Panc1 (cell line): ENCODE measurements at regions not wholly inside any gene's neighbourhood (a gene's known extent, or its start where the extent isn't known, plus 50 kb on each side); places are given as distances from the start of the nearest gene placed in this dataset.

ENCODE experiments used
- ATAC-seq: fragments of 200-7000 bp; cut with Tn5 transposase; 2 replicates; pipeline ENCODE4 v1.9.1; 2020; ENCODE audit warnings: mild to moderate bottlenecking, moderate library complexity
- BruUV-seq: library from RNA; stranded (reverse); fragments of 400-500 nt; replicated peaks from 2 replicates; lab custom pipeline; 2021; lab: Mats Ljungman, UMichigan
- CTCF ChIA-PET: fragments of 300-600 bp; sonication (Branson Sonifier 250); formaldehyde crosslinking; loops from one replicate; lab custom pipeline; 2022; ENCODE audit warnings: antibody characterized with exemption; lab: Charles Lee
- POLR2A ChIA-PET: fragments of 300-600 bp; sonication (Branson Sonifier 250); formaldehyde crosslinking; loops from one replicate; lab custom pipeline; 2022; ENCODE audit warnings: antibody characterized with exemption; lab: Charles Lee
- DNase-seq: peaks from one replicate; pipeline ENCODE4 v3.0.0-alpha.2; 2010; ENCODE audit warnings: low read depth, low spot score
- H3K27ac ChIP-seq: 2 replicates; pipeline ENCODE4 v1.5.1; 2011; ENCODE audit warnings: mild to moderate bottlenecking, low read length, inconsistent platforms
- H3K27me3 ChIP-seq: fragments of 200-500 bp; sonication (Bioruptor generic); 2 replicates; pipeline ENCODE4 v1.6.0; 2014; ENCODE audit warnings: low read length, inconsistent platforms; ENCODE audit not compliant: control insufficient read depth, insufficient read depth
- H3K36me3 ChIP-seq: fragments of 200-500 bp; sonication (Bioruptor generic); 2 replicates; pipeline ENCODE4 v1.5.1; 2014; ENCODE audit warnings: inconsistent platforms, mild to moderate bottlenecking, low read length, moderate library complexity; ENCODE audit not compliant: control insufficient read depth, insufficient read depth
- H3K4me1 ChIP-seq: 2 replicates; pipeline ENCODE4 v1.5.1; 2011; ENCODE audit warnings: inconsistent platforms, mild to moderate bottlenecking, low read length, moderate library complexity; ENCODE audit not compliant: control insufficient read depth, insufficient read depth
- H3K4me3 ChIP-seq, 2 experiments: 2 replicates each; pipeline ENCODE4 v1.5.1; 2011 to 2012; ENCODE audit warnings: low read depth in 2 of 2, low read length in 2 of 2, mild to moderate bottlenecking in 2 of 2, inconsistent platforms in 1 of 2, moderate library complexity in 1 of 2
- H3K9me3 ChIP-seq: fragments of 200-500 bp; sonication (Bioruptor generic); 2 replicates; pipeline ENCODE4 v1.5.1; 2014; ENCODE audit warnings: low read depth, mild to moderate bottlenecking, inconsistent platforms, low read length, moderate library complexity; ENCODE audit not compliant: control insufficient read depth, insufficient read depth
- POLR2AphosphoS5 ChIP-seq: IDR thresholded peaks from 2 replicates; pipeline ENCODE4 v1.6.1; 2012; ENCODE audit warnings: mild to moderate bottlenecking, low read depth, low read length, moderate library complexity
- SIN3A ChIP-seq: IDR thresholded peaks from 2 replicates; pipeline ENCODE4 v1.6.1; 2012; ENCODE audit warnings: low read depth, mild to moderate bottlenecking, low read length, moderate library complexity, borderline replicate concordance; ENCODE audit not compliant: insufficient read depth
- TCF7L2 ChIP-seq: IDR thresholded peaks from 2 replicates; pipeline ENCODE4 v1.6.1; 2011; ENCODE audit warnings: mild to moderate bottlenecking, low read depth, low read length, inconsistent platforms
- in situ Hi-C: cut with HindIII; loops from 2 replicates; pipeline ENCODE4 v1.10.0; 2016; ENCODE audit warnings: low sequenced_read_pairs, low pct_unique_long_range_greater_than_20kb
- intact Hi-C: fragments of 100-400 bp; cut with micrococcal nuclease; formaldehyde crosslinking; loops from one replicate; pipeline ENCODE4 v1.10.0; 2022; ENCODE audit not compliant: unreplicated experiment
- TF ChIP-seq, protein P1 (sequence below): fragments of 450-650 bp; IDR thresholded peaks from 2 replicates; pipeline ENCODE4 v1.5.1; 2017; ENCODE audit warnings: mild to moderate bottlenecking
- TF ChIP-seq, protein P2 (sequence below), 2 experiments: IDR thresholded peaks; 2 replicates each; pipeline ENCODE4 v1.6.1; 2011 to 2012; ENCODE audit warnings: low read depth in 2 of 2, control low read depth in 1 of 2, low read length in 1 of 2, mild to moderate bottlenecking in 1 of 2, moderate library complexity in 1 of 2; ENCODE audit not compliant: insufficient read depth in 1 of 2

DNA sequence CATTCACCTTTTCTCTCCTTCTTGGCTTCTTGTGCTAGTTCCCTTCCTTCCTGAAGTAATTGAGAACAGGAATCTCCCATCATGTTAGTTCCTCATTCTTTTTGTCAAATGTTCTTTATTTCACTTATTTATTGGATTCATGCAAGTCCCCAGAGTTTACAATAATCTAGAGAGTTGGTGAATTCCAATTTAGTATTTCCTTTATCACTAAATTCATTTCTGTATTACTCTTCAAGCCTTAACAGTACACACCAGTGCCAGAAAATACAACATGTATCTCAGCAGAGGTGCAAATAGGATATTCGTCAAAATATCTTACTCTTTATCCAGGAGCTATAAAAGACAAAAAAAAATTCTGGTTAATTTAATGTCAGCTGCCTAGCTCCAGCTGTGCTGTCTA lies 121.9 kb upstream of the SETBP1 start:
- ChIA-PET CTCF (interaction anchor here (0.6 kb wide), 1 partner anchor 1854 kb away, joined by 3 read pairs; no protein-coding TSS in a partner anchor), POLR2A (interaction anchor here (0.6 kb wide), 1 partner anchor 71 kb away, joined by 3 read pairs; no protein-coding TSS in a partner anchor)
- no peak for DNase-seq
- intact Hi-C loops = no loop called here
- TF ChIP-seq, protein P1, sequence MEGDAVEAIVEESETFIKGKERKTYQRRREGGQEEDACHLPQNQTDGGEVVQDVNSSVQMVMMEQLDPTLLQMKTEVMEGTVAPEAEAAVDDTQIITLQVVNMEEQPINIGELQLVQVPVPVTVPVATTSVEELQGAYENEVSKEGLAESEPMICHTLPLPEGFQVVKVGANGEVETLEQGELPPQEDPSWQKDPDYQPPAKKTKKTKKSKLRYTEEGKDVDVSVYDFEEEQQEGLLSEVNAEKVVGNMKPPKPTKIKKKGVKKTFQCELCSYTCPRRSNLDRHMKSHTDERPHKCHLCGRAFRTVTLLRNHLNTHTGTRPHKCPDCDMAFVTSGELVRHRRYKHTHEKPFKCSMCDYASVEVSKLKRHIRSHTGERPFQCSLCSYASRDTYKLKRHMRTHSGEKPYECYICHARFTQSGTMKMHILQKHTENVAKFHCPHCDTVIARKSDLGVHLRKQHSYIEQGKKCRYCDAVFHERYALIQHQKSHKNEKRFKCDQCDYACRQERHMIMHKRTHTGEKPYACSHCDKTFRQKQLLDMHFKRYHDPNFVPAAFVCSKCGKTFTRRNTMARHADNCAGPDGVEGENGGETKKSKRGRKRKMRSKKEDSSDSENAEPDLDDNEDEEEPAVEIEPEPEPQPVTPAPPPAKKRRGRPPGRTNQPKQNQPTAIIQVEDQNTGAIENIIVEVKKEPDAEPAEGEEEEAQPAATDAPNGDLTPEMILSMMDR = no peak
- no peak for TF ChIP-seq POLR2AphosphoS5
- TF ChIP-seq, protein P2, sequence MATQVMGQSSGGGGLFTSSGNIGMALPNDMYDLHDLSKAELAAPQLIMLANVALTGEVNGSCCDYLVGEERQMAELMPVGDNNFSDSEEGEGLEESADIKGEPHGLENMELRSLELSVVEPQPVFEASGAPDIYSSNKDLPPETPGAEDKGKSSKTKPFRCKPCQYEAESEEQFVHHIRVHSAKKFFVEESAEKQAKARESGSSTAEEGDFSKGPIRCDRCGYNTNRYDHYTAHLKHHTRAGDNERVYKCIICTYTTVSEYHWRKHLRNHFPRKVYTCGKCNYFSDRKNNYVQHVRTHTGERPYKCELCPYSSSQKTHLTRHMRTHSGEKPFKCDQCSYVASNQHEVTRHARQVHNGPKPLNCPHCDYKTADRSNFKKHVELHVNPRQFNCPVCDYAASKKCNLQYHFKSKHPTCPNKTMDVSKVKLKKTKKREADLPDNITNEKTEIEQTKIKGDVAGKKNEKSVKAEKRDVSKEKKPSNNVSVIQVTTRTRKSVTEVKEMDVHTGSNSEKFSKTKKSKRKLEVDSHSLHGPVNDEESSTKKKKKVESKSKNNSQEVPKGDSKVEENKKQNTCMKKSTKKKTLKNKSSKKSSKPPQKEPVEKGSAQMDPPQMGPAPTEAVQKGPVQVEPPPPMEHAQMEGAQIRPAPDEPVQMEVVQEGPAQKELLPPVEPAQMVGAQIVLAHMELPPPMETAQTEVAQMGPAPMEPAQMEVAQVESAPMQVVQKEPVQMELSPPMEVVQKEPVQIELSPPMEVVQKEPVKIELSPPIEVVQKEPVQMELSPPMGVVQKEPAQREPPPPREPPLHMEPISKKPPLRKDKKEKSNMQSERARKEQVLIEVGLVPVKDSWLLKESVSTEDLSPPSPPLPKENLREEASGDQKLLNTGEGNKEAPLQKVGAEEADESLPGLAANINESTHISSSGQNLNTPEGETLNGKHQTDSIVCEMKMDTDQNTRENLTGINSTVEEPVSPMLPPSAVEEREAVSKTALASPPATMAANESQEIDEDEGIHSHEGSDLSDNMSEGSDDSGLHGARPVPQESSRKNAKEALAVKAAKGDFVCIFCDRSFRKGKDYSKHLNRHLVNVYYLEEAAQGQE (IDR thresholded peaks at IDR 0.05; ENCODE audit: insufficient read depth in 1 of 2, low read depth in 2 of 2, low read length in 1 of 2) = no peak
- H3K9me3 ChIP-seq = no peaks in the 10 kb centered on the region
- in situ Hi-C loops = no loop called here
- H3K36me3 ChIP-seq = no peaks in the 10 kb centered on the region
- BruUV-seq = no TSS peak
- H3K27ac ChIP-seq = no peak overlapping the region
- H3K27me3 ChIP-seq = no peaks in the 10 kb centered on the region
- H3K4me3 ChIP-seq = no peak overlapping the region
- no peaks in the 10 kb centered on the region for H3K4me1 ChIP-seq
- ATAC-seq = no peak

DNA sequence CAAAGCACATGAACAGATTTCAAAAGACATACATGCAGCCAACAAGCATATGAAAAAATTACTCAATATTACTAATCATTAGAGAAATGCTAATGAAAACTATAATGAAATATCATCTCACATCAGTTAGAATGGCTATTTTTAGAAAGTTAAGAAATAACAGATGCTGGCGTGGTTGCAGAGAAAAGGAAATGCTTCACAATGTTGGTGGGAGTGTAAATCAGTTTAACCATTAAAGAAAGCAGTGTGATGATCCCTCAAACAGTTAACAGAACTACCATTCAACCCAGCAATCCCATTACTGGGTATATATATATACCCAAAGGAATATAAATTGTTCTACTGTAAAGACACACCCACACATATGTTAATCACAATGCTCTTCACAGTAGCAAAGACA lies 117.7 kb upstream of the SETBP1 start:
- BruUV-seq = no TSS peak
- DNase-seq (no peak), ATAC-seq (no peak)
- no peaks in the 10 kb centered on the region for H3K27me3 ChIP-seq
- no peak for TF ChIP-seq POLR2AphosphoS5
- TF ChIP-seq SIN3A = no peak
- TF ChIP-seq, protein P1 = no peak
- TF ChIP-seq, protein P2 (IDR thresholded peaks at IDR 0.05; ENCODE audit: insufficient read depth in 1 of 2, low read depth in 2 of 2, low read length in 1 of 2) = no peak
- no peak for TF ChIP-seq TCF7L2
- ChIA-PET POLR2A (no interaction called here), CTCF (no interaction called here)
- intact Hi-C loops (no loop called here), in situ Hi-C loops (no loop called here)
- no peaks in the 10 kb centered on the region for H3K36me3 ChIP-seq
- no peaks in the 10 kb centered on the region for H3K9me3 ChIP-seq
- no peak overlapping the region for H3K27ac ChIP-seq
- no peaks in the 10 kb centered on the region for H3K4me1 ChIP-seq
- no peak overlapping the region for H3K4me3 ChIP-seq
